HEK293T (cell line): ENCODE measurements at regions not wholly inside any gene's neighbourhood (a gene's known extent, or its start where the extent isn't known, plus 50 kb on each side); places are given as distances from the start of the nearest gene placed in this dataset.

Experiments used
- CTCF ChIA-PET: fragments of 350-600 bp; formaldehyde crosslinking; extraction: SDS; loops from one replicate; lab custom pipeline; 2021; ENCODE audit warnings: antibody characterized with exemption, inconsistent platforms; lab: Yijun Ruan, JAX
- POLR2A ChIA-PET: fragments of 350-600 bp; formaldehyde crosslinking; extraction: SDS; loops from one replicate; lab custom pipeline; 2020; ENCODE audit warnings: antibody characterized with exemption, inconsistent platforms; lab: Yijun Ruan, JAX
- DNase-seq: peaks from one replicate; pipeline ENCODE4 v3.0.0; 2012; ENCODE audit warnings: mixed read lengths; ENCODE audit errors: extremely low spot score
- ARNT ChIP-seq: fragments of 450-650 bp; IDR thresholded peaks from 2 replicates; pipeline ENCODE4 v1.6.1; 2017; ENCODE audit warnings: mild to moderate bottlenecking
- BHLHE40 ChIP-seq: fragments of 450-650 bp; IDR thresholded peaks from 2 replicates; pipeline ENCODE4 v1.6.1; 2016; ENCODE audit warnings: mild to moderate bottlenecking, moderate library complexity, borderline replicate concordance
- CTBP1 ChIP-seq: fragments of 450-650 bp; IDR thresholded peaks from 2 replicates; pipeline ENCODE4 v1.6.1; 2016; ENCODE audit warnings: borderline replicate concordance
- ELF4 ChIP-seq: fragments of 450-650 bp; IDR thresholded peaks from 2 replicates; pipeline ENCODE4 v1.6.1; 2017; ENCODE audit warnings: antibody characterized with exemption
- FOXA1 ChIP-seq: fragments of 450-650 bp; IDR thresholded peaks from 2 replicates; pipeline ENCODE4 v1.6.1; 2016; ENCODE audit warnings: mild to moderate bottlenecking
- FOXK2 ChIP-seq: fragments of 450-650 bp; IDR thresholded peaks from 2 replicates; pipeline ENCODE4 v1.6.1; 2016; ENCODE audit warnings: mild to moderate bottlenecking
- FOXM1 ChIP-seq: fragments of 450-650 bp; IDR thresholded peaks from 2 replicates; pipeline ENCODE4 v1.6.1; 2017; ENCODE audit warnings: mild to moderate bottlenecking, borderline replicate concordance
- HDGF ChIP-seq: fragments of 450-650 bp; IDR thresholded peaks from 2 replicates; pipeline ENCODE4 v1.6.1; 2017; ENCODE audit warnings: antibody characterized with exemption, borderline replicate concordance
- L3MBTL2 ChIP-seq: fragments of 450-650 bp; conservative IDR thresholded peaks from 2 replicates; pipeline ENCODE4 v1.6.1; 2016; ENCODE audit warnings: mild to moderate bottlenecking
- LEF1 ChIP-seq: fragments of 450-650 bp; IDR thresholded peaks from 2 replicates; pipeline ENCODE4 v1.6.1; 2017; ENCODE audit warnings: mild to moderate bottlenecking, borderline replicate concordance
- NFRKB ChIP-seq: fragments of 450-650 bp; IDR thresholded peaks from 2 replicates; pipeline ENCODE4 v1.6.1; 2016; ENCODE audit warnings: mild to moderate bottlenecking, moderate library complexity
- SP1 ChIP-seq: fragments of 450-650 bp; IDR thresholded peaks from 2 replicates; pipeline ENCODE4 v1.6.1; 2017
- SUZ12 ChIP-seq: fragments of 450-650 bp; IDR thresholded peaks from 2 replicates; pipeline ENCODE4 v1.6.1; 2016; ENCODE audit warnings: mild to moderate bottlenecking
- TARDBP ChIP-seq: fragments of 450-650 bp; IDR thresholded peaks from 2 replicates; pipeline ENCODE4 v1.6.1; 2016
- ZNF384 ChIP-seq: fragments of 450-650 bp; IDR thresholded peaks from 2 replicates; pipeline ENCODE4 v1.6.1; 2016
- TF ChIP-seq, protein P1 (sequence below): fragments of 450-650 bp; IDR thresholded peaks from 2 replicates; pipeline ENCODE4 v1.6.1; 2016

DNA sequence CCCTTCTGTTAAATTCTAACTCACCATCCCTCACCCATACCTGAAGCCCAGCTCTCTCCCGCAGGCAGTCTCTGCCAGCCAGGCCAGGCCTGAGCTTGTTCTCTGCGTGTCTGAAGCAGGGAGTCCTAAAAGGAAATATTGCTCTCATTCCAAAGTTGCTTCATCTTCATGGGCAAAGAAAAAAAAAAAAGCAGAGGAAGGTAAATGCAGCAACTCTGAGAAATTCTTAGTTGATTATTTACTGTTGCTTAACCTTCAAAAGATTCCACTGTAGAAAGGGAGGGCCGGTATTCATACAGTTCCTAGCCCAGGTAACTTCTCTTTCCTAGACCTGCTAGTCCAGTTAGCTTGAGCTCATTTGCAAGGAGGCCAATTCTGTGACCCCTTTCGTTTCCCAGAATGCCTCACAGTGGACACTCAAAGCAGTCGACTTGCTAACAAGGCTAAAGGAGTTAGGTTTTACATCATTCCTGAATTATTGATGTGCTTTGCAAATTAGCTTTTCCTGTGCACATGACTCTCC lies 193.5 kb upstream of the EEA1 start:
- no peak for DNase-seq
- TF ChIP-seq L3MBTL2 (no peak), CTBP1 (no peak), ZNF384 (no peak), FOXK2 (no peak), ARNT (no peak), FOXA1 (no peak), LEF1 (no peak), HDGF (no peak), BHLHE40 (no peak)
- TF ChIP-seq, protein P1, sequence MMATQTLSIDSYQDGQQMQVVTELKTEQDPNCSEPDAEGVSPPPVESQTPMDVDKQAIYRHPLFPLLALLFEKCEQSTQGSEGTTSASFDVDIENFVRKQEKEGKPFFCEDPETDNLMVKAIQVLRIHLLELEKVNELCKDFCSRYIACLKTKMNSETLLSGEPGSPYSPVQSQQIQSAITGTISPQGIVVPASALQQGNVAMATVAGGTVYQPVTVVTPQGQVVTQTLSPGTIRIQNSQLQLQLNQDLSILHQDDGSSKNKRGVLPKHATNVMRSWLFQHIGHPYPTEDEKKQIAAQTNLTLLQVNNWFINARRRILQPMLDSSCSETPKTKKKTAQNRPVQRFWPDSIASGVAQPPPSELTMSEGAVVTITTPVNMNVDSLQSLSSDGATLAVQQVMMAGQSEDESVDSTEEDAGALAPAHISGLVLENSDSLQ: no peak
- CTCF ChIA-PET: no interaction called here
- POLR2A ChIA-PET: interaction anchor here (1.3 kb wide), 1 partner anchor 13 kb away, joined by 3 read pairs; no protein-coding TSS in a partner anchor

DNA sequence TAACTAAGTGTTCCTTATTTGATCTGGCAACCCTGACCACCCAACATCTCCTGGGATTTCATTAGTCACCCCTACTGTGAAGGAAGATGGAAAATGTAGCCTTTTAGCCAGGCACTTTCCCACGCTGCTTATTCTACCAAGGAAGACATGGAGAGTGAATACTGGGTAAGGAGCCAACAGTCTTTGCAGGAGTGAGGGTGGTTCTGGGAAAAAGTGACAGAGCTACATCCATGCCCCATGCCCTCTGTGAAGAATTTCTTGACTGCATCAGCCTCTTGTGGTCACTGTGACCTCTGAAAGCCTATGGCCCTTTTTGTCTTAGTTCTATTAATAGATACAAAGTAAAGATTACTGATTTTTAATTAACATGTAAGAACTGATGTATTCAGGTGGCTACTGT lies 196.0 kb upstream of the EEA1 start:
- ChIA-PET POLR2A (no interaction called here), CTCF (no interaction called here)
- TF ChIP-seq ELF4 (no peak), TARDBP (no peak), BHLHE40 (no peak), FOXM1 (no peak), HDGF (no peak), L3MBTL2 (no peak), ARNT (no peak), NFRKB (no peak), FOXA1 (no peak), FOXK2 (no peak), SUZ12 (no peak), LEF1 (no peak), CTBP1 (no peak), ZNF384 (no peak), SP1 (no peak)
- TF ChIP-seq, protein P1: no peak
- no peak for DNase-seq

DNA sequence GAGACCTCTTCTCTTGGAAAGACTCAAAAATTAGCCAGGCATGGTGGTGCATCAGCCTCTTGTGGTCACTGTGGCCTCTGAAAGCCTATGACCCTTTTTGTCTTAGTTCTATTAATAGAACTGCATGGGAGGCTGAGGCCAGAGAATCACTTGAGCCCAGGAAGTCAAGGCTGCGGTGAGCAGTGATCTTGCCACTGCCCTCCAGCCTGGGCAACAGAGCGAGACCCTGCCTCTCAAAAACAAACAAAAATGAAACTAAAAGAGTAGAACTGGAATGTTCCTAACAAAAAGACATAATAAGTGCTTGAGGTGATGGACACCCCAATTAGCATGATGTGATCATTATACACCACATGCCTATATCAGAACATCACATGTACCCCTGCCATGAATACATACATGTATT lies 197.0 kb upstream of the EEA1 start:
- ChIA-PET CTCF (no interaction called here), POLR2A (no interaction called here)
- no peak for TF ChIP-seq ELF4
- no peak for TF ChIP-seq CTBP1
- no peak for TF ChIP-seq BHLHE40
- TF ChIP-seq, protein P1: no peak
- TF ChIP-seq SUZ12: no peak
- TF ChIP-seq L3MBTL2: no peak
- no peak for TF ChIP-seq LEF1
- no peak for DNase-seq

DNA sequence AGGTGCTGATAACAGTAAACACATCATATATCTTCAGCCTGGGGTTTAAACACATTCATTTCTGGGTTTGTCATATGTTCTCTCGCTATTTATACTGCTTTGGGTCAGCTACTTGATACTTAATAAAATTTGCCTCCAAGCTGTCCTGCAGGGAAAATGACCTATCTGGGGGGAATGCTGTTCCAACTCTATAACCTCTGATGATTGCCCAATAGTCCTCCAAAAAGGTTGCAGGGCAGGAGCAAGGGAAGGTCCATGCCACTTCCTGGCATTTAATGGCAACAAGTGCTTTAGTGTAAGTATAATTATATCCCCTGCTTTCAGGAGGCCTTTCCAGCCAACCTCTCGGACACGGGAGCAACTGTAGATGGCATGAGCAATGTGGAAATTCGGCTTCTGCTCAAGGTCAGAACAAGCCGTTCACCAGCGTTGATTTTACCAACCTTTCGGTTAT lies 198.0 kb upstream of the EEA1 start:
- no peak for DNase-seq
- ChIA-PET POLR2A (no interaction called here), CTCF (no interaction called here)
- TF ChIP-seq BHLHE40 (no peak), FOXK2 (no peak), ARNT (no peak), ELF4 (no peak), HDGF (no peak), ZNF384 (no peak), LEF1 (no peak), CTBP1 (no peak), L3MBTL2 (no peak), SP1 (no peak), SUZ12 (no peak), NFRKB (no peak)
- TF ChIP-seq, protein P1: no peak

DNA sequence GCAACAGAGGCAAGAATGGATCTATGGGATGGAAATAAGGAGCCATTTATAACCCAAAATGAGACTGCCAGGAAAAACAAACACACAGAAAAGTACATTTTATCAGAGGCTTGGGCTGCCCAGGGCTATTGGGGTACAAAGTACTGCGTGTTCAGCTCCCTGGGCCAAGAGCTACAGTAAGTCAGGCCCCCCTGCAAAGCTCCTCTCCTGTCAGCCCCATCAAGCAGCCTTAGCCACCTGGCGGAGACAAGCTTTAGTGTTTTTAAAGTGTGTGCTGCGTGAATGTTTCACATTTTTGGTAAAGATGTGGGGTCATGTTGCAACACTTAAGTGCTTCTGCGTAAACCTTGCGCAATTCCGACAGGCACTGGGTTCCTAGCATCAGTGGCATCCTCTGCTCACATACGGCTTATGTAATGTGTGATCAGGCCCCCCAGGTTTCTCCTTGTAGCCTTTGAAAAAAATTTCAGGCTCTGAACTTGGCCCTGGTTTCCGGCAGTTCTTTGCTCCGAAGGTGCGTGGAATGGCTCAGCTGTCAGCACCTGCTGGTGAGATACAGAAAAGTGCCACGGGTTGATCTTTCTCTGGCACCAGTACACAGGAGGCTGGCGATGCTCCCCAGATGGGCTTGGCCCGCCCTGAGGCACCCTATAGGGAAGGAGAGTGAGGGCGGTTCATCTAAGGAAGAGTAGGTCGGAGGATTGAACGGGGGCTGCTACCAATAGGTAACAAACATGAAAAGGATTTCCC lies 198.7 kb upstream of the EEA1 start:
- POLR2A ChIA-PET: no interaction called here
- TF ChIP-seq L3MBTL2 (no peak), ELF4 (no peak), FOXM1 (no peak), FOXA1 (no peak), LEF1 (no peak), ZNF384 (no peak), NFRKB (no peak), FOXK2 (no peak), SUZ12 (no peak), SP1 (no peak), HDGF (no peak), TARDBP (no peak), ARNT (no peak), CTBP1 (no peak), BHLHE40 (no peak)
- TF ChIP-seq, protein P1: no peak
- no peak for DNase-seq
- CTCF ChIA-PET: no interaction called here
